Kidney tubule cell (primary cell): ENCODE measurements at regions not wholly inside any gene's neighbourhood (a gene's known extent, or its start where the extent isn't known, plus 50 kb on each side); places are given as distances from the start of the nearest gene placed in this dataset.

Source experiments
- DNase-seq: peaks from one replicate; pipeline ENCODE4 v3.0.0-alpha.2; 2018; ENCODE audit warnings: low spot score

DNA sequence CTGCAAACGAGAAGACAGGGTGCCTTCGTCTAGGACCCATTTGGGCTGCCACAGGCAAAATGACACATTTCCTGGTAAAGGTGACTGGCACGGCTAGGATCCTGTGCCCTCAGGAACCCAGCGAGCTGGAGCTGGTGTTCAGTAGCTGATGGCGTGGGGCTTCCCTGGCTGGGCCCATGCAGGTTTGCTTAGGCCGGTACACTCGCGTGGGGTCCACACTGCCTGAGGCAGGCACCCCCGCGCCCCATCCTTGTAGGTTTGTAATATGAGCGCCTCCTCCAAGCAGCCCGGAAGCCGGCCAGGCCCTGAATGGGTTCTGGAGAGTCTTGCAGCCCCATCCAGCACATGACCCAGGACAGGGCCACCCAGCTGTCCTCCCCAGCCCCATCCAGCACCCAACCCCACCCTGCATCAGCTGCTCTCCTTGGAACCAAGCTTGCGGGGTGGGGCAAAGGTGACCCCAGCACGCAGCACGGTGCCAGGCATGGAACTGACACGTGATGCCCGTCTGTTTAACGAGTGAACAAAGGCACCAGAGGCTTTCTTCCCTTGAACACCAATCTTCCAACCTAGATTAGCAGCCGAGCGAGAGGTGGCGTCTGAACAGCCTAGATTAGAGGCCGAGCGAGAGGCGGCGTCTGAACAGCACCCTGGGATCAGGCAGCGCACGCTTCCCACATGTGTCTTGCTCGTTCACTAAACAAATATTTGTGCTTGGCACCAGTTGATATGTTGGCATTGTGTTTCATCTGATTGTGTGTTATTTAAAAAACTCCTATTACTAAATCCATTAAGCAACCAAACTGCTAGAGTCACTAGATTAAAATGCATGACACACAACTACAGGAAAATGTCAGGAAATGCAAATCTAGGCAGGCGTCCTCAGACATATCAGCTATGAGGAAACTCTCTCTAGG lies 112.1 kb downstream of the DLL1 start:
- peak; percentile 10 for DNase-seq

DNA sequence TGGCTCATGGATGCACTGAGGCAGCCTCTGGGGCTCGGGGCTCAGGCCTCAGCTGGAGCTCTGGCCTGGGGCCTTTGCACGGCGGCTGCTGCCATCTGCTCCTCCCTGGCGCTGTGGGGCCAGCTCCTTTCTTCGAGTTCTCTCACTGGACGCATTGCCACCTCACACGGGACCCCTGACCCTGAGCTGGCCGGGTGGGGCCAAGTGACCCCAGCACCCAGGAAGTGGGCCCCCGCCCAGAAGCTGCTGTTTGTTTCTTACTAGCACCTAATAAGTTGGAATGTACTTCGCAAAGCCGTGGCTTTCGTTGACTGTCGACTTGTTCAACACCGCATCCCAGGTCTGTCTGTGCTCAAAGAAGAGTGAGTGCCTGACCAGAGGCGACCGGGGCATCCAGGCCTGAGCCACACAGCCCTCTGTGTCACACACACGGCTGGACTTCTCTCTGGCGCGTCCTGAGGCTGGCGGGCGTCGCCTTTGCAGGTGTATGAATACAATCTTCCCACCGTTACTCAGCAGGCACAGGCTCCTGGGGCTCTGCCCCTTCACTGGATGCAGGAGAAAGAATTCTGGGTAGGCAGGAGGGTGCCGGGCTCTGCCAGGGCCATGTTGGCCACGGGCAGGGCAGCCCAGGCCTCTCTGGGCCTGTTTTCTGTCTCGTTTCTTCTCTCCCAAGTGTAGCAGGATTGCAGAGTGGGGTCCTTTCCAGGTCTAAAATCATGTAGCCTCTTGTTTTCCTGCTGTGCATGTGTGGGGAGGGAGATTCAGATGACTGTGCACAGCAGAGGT lies 112.9 kb downstream of the DLL1 start:
- no peak for DNase-seq

DNA sequence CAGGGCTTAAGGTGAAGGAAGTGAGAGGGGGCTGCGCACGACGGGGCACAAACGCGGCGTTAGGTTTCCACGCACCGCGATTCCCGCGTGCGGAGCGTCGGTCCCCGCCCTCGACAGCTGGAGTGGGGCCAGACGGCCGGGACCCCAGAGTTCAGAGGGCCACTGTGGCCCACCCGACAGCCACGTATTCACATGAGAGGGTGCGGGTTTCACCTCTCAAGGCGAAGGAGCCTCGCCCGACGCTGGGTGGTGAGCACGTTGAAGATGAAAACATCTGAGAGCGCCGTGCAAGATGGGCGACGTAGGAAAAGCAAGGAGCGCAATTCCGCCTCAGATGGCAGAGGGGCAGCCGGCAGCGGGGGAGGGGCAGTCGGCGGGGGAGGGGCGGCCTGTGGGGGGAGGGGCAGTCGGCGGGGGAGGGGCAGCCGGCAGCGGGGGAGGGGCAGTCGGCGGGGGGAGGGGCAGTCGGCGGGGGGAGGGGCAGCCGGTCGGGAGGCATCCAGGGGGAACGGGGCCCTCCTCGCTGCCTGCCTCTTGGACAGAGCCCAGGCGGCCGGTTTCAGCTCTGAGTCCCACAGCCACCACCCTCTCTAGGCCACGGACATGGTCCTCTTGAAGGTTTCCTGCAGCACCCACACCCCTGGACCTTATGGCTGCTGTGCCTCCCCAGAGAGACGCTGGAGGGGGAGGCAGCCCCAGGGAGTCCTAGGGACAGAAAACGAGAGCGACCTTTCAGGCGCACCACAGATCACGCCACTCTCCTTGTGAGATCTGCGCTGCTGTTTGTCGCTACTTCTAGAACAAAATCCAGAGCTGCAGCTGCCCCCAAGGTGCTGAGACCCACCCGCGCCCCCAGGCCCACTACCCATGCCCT lies 113.7 kb downstream of the DLL1 start:
- no peak for DNase-seq

DNA sequence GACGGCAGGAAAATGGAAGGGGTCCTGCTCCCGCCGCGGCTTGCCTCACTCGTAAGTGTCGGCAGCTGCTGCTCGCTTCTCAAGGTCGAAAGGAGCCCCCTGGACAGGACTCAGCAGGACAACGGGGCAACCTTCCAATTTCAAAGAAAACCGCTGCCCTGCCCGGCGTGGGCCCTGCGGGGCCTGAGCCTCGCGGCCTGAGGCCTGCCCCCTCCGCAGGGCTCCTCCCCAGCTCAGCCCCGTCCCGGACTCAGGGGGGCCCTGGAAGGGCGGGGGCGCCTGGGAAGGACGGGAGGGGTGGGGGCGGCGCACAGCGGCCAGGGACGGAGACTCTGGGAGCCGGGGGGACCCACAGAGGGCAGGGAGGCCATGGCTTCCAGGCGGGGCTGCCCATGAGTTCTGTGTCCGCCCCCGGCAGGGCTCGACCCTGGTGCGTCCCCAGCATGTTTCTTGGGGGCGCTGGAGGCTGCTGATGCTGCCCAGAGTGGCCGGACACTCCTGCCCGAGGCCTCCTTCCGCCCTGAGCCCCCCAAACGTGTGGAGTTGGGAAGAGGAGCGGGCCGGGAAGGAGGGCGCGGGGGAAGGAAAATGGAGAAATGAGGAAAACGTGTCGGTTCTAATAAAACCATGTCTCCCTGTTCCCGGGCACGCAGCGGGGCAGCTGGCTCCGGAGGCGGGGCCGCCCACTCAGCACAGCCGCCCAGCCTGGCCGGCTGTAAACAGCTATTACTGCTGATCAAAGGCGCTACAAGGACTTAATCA lies 114.6 kb downstream of the DLL1 start:
- no peak for DNase-seq

DNA sequence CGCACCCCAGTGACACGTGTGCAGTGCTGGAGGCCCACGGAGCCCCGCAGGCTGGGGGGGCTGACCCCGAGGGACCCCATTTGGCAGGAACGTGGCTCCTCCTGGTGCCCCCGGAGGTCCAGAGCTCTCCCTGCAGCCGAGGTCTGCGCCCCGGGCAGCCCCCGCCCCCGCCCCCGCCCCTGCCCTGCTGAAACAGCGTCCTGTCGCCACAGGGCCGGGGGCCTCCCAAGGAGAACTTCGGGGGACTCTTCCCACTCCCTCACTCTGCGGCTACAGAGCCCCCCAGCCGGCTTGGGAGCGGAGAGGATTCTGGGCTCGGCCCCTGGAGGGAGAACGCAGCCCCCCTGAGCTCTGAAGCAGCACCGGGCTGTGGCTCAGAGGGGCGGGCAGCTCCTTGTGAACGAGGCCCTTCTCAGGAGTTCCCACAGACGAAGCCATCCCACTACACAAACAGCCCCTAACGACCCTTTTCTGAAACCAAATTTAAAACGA lies 115.2 kb downstream of the DLL1 start:
- no peak for DNase-seq

DNA sequence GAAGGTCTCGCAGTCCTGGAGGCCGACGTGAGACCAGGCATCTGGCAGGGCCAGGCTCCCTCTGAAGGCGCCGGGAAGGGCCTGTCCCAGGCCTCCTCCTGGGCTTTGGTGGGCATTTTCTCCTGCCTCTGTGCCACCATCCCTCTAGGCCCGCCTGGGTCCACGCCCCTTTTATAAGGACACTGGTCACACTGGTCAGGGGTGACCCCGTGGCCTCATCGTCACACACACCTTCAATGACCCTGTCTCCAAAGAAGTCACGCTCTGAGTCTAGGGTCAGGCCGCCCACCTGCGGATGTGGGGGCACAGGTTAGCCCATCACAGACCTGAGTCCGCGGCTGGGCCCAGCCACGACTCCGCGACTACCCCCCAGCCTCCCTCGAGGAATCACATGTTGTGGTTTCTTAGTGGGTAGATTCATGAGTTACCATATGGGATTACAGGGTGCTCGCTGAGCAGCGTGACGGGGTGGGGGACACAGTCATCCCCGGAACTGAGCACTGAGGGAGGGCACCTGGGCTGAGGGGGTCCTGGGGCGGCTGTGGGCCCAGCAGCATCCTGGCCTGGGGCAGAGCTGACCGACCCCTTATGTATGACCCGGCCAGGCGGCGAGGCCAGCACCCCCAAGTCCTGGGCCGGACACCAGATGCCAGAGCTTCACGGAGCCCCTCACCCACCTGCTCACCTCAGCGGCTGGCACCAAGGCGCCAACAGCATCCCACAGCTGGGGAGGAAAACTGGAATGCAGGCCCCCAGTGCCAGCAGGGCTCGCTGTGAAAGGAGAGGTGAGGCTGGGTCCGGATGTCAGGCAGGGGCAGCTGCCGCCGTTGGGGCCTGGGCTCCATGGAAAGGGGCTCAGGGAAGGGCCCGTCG lies 115.9 kb downstream of the DLL1 start:
- no peak for DNase-seq

DNA sequence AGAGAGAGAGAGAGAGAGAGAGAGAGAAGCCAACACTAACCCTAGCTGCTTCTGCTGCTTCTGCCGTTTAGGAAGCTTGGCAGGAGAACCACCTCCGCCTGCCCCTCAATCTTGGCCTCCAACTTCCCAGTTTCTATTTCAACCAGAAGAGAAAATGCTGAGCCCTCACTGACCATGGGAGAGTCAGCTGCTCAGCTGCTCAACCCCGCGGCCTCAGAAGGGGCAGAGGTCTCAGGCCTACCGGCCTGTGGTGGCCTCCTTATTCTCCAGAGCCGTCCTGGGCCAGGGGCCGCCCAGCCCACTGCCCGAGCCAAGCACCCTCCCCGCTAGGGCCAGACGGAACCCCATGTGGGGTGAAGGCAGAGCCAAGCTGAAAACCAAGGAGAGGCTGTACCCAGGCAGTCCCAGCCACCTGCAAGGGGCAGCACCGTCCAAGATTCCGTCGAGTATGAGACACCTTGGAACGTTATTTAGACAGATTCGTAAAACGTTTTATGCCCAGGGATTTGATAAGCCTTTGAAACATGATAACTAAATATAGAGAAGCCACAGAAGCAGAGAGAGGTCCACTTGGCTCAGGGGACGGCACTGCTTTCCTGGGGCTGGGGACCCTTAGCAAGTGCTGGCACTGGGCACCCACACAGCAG lies 116.6 kb downstream of the DLL1 start:
- DNase-seq = no peak

DNA sequence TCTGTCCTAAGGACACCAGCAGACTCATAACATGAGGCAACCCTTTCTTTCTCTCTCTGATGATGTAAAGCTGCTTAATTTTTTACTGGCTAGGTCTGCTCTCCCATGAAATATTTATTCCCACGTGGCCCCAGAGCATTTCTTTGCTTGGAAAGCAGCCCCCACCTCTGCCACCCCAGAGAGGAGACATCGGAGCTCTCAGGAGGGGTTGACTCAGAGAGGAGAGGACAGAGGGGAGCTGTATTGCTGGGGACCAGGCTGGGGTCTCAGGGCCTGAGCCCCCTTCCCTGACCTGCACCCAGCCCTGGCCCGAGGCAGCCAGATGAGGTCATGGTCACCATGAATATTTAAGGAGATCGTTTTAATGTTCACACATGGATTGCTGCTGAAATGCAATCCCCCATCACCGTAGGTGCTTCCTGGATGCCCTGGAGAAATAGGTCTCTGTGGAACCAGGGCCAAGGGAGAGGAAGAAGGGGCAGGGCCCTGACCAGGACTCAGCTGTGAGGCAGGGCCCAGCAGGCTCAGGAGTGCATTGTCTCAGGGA lies 117.5 kb downstream of the DLL1 start:
- DNase-seq = no peak

DNA sequence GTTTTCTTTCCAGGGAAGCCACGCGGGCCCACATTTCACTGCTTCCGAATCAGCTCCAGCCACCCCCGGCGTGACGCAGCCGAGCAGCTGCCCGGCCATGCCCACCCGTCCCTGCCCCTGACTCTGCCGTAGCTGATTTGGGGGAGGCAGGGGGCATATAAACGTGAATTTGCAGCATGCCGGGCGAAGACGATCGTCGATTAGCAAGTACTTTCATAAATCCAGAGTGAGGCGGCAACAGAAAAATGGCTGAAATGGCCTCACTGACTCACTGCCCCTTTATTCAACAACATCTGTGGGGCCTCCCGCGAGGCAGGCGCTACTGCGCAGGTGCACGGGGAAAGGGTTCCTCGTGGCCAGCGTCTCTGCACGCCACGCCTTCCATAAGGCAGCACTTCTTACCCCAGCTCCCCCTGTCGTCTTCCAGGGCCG lies 118.0 kb downstream of the DLL1 start:
- no peak for DNase-seq

DNA sequence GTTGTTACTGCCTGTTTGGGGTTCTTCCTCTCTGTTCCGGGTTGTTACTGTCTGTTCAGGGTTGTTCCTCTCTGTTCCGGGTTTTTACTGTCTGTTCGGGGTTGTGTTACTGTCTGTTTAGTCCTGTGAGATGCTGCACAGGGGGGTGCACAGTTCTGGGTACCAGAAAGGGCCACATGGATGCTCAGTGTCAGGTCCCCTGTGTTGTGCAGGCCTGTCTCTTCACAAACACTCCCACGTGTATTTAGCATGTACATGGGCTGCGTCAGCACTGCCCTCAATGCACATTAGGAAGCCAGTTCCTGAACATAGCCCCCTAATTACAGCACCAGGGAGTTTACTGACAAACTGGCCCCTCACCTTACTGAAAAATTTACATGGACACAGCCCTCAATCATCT lies 118.5 kb downstream of the DLL1 start:
- no peak for DNase-seq

DNA sequence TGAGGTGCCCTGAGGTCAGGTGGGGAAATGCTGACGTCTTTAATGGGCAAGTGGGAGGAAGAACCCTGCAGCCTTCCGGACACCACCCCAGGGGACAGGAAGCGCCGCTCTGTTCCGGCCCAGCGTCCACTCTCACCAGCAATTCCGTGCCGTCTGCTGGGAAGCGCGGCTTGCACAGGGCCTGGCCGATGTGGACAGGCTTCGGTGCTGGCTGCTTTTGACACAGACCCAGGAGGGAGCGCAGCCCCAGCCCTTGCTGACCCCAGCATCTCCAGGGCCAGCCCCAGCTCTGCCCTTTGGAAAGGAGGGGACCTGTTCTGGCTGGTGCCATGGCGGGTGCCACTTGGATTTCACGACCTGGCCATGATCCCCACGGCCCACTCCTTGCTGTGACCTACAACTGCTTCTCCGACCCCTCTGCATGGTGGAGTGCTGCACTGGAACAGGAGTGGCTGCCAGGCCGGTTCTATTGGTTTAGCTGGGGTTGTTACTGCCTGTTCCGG lies 123.2 kb downstream of the DLL1 start:
- no peak for DNase-seq

DNA sequence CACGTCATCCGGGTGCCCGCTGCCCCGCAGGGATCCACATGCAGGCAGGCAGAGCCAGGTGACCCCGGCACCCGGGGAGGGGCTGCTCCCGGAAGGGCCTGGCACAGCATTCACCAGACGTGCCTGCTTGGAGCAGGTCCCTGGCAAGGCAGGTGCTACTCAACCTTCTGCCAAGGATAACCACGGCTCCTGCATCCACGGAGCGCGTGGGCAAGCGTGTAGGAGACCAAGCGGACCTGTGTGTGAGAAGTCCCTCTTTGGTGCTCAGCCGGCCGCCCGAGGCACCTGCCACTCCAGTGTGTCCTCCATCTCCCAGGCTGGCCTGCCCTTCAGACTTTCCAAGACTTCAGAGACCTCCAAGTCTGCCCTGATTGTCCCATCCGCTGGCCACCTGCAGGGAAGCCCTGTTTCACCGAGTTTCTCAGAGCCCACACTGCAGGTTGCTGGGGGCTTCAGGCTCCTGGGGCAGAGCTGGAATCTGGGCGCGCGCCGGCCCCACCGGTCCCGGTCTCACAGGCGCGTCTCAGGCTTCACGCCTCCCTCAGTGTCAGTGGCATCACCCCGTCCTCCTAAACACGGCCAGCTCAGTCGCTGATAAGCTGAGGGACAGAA lies 124.3 kb downstream of the DLL1 start:
- DNase-seq = no peak

DNA sequence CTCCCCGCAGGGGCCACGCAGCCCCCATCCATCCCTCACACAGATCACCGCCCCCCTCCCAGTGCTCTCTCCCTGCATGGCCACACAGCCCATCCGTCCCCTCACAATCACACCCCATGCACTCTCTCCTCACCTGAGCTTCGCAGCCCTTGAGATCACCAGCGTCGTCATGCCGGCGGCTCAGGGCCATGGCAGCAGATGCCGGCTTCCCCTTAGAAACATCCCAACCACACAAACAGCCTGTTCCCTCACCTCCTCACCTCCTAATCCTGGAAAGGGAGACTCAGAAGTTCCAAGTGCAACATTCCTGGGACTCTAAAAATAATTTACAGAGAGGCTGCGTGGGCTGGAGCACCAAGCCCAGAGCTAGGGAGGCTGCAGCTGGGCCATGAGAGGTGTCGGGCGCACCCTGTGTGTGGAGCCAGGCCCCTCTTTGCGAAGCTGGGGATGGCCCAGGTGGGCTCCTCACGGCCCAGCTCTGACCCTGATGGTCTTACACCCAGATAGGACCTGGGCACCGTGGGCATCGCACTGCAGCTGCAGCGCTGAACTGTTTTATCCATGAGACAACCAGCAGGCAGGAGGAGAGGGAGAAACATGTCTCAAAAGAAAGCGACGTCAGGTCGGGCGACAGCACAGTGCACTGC lies 125.3 kb downstream of the DLL1 start:
- no peak for DNase-seq

DNA sequence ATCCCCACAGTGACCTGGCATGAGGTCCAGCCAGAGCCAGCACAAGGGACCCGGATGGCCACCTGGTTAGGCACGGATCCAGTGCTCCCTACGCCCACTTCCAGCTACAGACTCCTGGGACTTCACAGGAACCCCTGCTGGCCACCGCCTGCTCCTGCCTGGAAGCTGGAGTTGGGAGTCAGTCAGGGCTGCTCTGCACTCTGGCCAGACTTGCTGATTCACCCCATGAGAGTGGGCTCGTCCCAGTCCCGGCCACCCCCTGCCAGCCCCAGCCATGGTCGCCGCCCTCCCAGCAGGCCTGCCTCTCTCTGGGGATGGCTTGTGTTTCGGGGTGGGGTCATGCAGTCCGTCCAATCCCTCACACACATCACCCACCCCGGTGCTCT lies 125.8 kb downstream of the DLL1 start:
- no peak for DNase-seq

DNA sequence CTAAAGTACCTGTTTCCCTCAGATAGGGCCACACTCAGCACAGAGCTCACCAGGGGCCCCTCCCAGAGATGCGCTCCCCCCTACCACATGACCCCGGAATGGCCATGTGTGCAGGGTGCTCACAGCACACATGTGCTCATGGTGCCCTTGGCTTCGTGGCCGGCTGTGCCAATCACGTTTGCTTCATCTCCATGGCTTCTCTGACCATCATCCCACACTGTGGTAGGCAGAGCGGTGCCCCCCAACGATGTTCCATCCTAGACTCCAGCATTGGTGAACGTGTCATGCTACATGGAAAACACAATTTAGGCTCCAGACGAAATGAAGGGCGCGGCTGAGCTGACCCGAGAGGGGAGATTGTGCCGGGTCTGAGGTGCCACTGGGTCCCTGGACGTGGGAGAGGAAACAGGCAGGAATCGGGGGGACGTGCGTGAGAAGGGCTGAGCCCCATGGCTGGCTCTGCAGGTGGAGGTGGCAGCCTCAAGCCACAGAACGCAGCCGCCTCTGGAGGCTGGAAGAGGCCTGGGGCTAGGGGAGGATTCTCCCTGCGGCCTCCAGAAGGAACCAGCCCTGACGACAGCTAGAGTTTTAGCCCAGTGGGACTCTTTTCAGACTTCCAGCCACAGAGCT lies 126.5 kb downstream of the DLL1 start:
- no peak for DNase-seq

DNA sequence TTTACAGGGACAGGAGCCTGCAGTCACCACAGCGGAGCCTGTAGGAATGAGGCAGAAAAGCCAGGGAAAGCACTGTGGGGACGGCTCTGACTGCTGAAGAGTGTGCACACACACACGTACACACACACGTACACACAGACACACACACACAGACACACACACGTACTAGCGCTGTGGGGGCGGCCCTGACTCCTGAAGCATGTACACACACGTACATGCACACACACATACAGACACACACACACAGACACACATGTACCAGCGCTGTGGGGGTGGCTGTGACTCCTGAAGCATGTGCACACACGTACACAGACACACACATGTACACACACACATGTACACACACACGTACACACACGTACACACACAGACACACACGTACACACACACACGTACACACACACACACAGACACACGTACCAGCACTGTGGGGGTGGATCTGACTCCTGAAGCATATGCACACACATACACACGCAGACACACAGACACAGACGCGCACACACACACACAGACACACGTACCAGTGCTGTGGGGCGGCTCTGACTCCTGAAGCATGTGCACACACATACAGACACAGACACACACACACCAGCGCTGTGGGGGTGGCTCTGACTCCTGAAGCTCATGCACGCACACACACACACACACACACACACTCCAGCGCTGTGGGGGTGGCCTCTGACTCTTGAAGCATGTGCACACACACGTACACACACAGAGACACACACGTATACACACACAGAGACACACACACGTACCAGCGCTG lies 127.3 kb downstream of the DLL1 start:
- DNase-seq = no peak

DNA sequence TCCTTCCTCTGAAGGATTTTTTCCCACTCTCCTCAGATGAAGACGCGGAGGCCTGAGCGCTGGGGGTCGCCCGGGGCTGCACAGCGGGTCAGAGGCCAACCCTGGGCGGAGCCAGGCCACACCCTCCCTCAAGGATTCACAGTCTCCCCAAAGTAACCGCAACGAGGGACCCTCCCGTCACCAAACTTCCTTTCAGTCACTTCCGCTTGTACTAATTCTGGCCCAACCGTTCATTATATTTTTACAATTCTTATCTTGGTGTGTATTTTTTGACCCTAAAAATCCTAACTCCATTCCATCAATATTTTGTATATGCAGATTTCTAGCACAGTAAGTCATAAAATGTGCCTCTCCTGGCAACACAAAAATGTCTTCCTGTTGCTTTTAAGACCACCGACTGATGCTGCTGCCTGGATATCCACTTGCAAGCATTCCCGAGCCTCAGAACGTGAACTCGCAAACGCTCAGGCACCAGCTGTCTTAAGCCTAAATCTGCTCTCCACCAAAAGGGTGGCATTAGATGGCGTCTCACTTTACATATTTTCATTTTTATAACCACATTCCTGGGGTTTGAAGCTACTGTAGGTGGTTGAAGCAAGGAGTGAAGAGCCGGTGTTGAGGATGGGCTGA lies 128.0 kb downstream of the DLL1 start:
- no peak for DNase-seq
